SU-DHL-6 (cell line): ENCODE measurements at regions not wholly inside any gene's neighbourhood (a gene's known extent, or its start where the extent isn't known, plus 50 kb on each side); places are given as distances from the start of the nearest gene placed in this dataset.

Experiments
- H2AFZ ChIP-seq: fragments of 200-600 bp; sonication (generic); 2 replicates; pipeline ENCODE4 v1.6.1; 2014; ENCODE audit warnings: low read depth, mild to moderate bottlenecking, moderate library complexity, mixed read lengths, antibody characterized with exemption, low read length; ENCODE audit not compliant: severe bottlenecking
- H3F3A ChIP-seq: fragments of 200-600 bp; shearing (Covaris generic); 2 replicates; pipeline ENCODE4 v1.6.0; 2016; ENCODE audit warnings: antibody characterized with exemption, mild to moderate bottlenecking; ENCODE audit not compliant: insufficient read depth
- H3K27ac ChIP-seq: fragments of 200-600 bp; sonication (generic); 2 replicates; pipeline ENCODE4 v1.5.1; 2016; ENCODE audit warnings: low read depth, mild to moderate bottlenecking, low read length, moderate library complexity, mixed read lengths
- H3K27me3 ChIP-seq: fragments of 200-600 bp; sonication (generic), shearing (Covaris generic); 2 replicates; pipeline ENCODE4 v1.6.0; 2014; ENCODE audit warnings: mild to moderate bottlenecking, low read length
- H3K36me3 ChIP-seq: fragments of 200-600 bp; sonication (generic); 2 replicates; pipeline ENCODE4 v1.6.1; 2014; ENCODE audit warnings: mild to moderate bottlenecking, low read length, mixed read lengths
- H3K4me2 ChIP-seq: fragments of 300-600, 200-600 bp; shearing (Covaris generic), sonication (generic); 2 replicates; pipeline ENCODE4 v1.6.0; 2014; ENCODE audit warnings: low read length, low read depth, mild to moderate bottlenecking; ENCODE audit not compliant: poor library complexity, severe bottlenecking
- H3K4me3 ChIP-seq: fragments of 200-600 bp; sonication (generic); 2 replicates; pipeline ENCODE4 v1.5.1; 2014; ENCODE audit warnings: antibody characterized with exemption, low read length, mild to moderate bottlenecking, mixed read lengths; ENCODE audit not compliant: insufficient read depth, poor library complexity, severe bottlenecking
- H3K79me2 ChIP-seq: fragments of 200-600 bp; sonication (generic); 2 replicates; pipeline ENCODE4 v1.6.1; 2014; ENCODE audit warnings: mild to moderate bottlenecking, low read length, moderate library complexity; ENCODE audit not compliant: insufficient read depth
- H3K9ac ChIP-seq: fragments of 200-600 bp; sonication (generic); 2 replicates; pipeline ENCODE4 v1.7.0; 2014; ENCODE audit warnings: mild to moderate bottlenecking, low read length
- H3K9me2 ChIP-seq: fragments of 200-600 bp; sonication (generic); replicated peaks from 2 replicates; pipeline ENCODE4 v1.6.1; 2014; ENCODE audit warnings: low read length; ENCODE audit not compliant: insufficient read depth
- H3K9me3 ChIP-seq: fragments of 200-600 bp; sonication (generic); 2 replicates; pipeline ENCODE4 v1.6.1; 2014; ENCODE audit warnings: low read length, mixed read lengths; ENCODE audit not compliant: insufficient read depth
- H4K20me1 ChIP-seq: fragments of 200-600 bp; sonication (generic); 2 replicates; pipeline ENCODE4 v1.6.1; 2014; ENCODE audit warnings: low read depth, mild to moderate bottlenecking, antibody characterized with exemption, low read length, moderate library complexity, mixed read lengths
- EZH2phosphoT487 ChIP-seq: fragments of 200-600 bp; sonication (generic), shearing (Covaris generic); conservative IDR thresholded peaks from 2 replicates; pipeline ENCODE4 v1.6.1; 2018; ENCODE audit warnings: mild to moderate bottlenecking, antibody characterized with exemption, low read length, moderate library complexity, mixed read lengths
- TF ChIP-seq, protein P1 (sequence below): fragments of 200-600 bp; sonication (generic); IDR thresholded peaks from one replicate; pipeline ENCODE4 v1.5.1; 2017; ENCODE audit warnings: antibody characterized with exemption, mild to moderate bottlenecking, low read length, moderate library complexity; ENCODE audit not compliant: insufficient read depth, poor library complexity, severe bottlenecking

- TF ChIP-seq, protein P1, sequence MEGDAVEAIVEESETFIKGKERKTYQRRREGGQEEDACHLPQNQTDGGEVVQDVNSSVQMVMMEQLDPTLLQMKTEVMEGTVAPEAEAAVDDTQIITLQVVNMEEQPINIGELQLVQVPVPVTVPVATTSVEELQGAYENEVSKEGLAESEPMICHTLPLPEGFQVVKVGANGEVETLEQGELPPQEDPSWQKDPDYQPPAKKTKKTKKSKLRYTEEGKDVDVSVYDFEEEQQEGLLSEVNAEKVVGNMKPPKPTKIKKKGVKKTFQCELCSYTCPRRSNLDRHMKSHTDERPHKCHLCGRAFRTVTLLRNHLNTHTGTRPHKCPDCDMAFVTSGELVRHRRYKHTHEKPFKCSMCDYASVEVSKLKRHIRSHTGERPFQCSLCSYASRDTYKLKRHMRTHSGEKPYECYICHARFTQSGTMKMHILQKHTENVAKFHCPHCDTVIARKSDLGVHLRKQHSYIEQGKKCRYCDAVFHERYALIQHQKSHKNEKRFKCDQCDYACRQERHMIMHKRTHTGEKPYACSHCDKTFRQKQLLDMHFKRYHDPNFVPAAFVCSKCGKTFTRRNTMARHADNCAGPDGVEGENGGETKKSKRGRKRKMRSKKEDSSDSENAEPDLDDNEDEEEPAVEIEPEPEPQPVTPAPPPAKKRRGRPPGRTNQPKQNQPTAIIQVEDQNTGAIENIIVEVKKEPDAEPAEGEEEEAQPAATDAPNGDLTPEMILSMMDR = no peak
- TF ChIP-seq EZH2phosphoT487 = no peak
- no peak overlapping the region for H3K9ac ChIP-seq
- no peak overlapping the region for H3K4me2 ChIP-seq
- no peak overlapping the region for H2AFZ ChIP-seq
- no peak overlapping the region for H3K27ac ChIP-seq
- no peaks in the 10 kb centered on the region for H3K36me3 ChIP-seq
- no peaks in the 10 kb centered on the region for H3K9me2 ChIP-seq
- H3K4me3 ChIP-seq = no peak overlapping the region
- no peaks in the 10 kb centered on the region for H3F3A ChIP-seq
- no peaks in the 10 kb centered on the region for H4K20me1 ChIP-seq
- H3K27me3 ChIP-seq = no peaks in the 10 kb centered on the region
- no peaks in the 10 kb centered on the region for H3K9me3 ChIP-seq
- H3K79me2 ChIP-seq = no peaks in the 10 kb centered on the region
Measured at GRCh38 chr11:92050305-92050704, 174.3 kb upstream of the FAT3 start.

DNA sequence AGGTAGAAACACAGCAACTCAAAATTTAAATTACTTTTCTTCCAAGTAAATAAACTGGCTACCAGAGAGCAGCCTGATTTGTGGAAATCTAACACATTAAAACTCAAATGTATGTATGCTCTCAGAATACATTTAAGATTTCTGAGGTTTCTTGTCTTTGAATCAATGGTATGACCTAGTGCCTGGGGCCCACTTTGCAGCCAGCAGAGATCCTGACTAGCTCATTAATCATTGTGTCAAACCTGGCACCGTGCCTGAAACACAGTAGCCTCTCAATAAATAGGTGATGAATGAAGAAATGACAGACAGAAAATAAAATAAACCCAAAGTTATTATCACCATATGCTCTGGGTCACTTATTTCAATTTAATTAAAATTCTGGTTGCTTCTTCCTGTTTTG lies 176.2 kb upstream of the FAT3 start:
- no peaks in the 10 kb centered on the region for H3F3A ChIP-seq
- no peak overlapping the region for H3K27ac ChIP-seq
- no peaks in the 10 kb centered on the region for H4K20me1 ChIP-seq
- no peaks in the 10 kb centered on the region for H3K27me3 ChIP-seq
- H3K4me3 ChIP-seq = no peak overlapping the region
- no peak overlapping the region for H3K9ac ChIP-seq
- H2AFZ ChIP-seq = no peak overlapping the region
- H3K79me2 ChIP-seq = no peaks in the 10 kb centered on the region
- H3K4me2 ChIP-seq = no peak overlapping the region
- H3K9me3 ChIP-seq = no peaks in the 10 kb centered on the region
- no peaks in the 10 kb centered on the region for H3K9me2 ChIP-seq
- H3K36me3 ChIP-seq = no peaks in the 10 kb centered on the region
- no peak for TF ChIP-seq EZH2phosphoT487
- TF ChIP-seq, protein P1 = no peak

GRCh38 chr11:92046103-92046502 lies 178.5 kb upstream of the FAT3 start:
- Histone ChIP-seq H3K36me3 (no peaks in the 10 kb centered on the region), H3K9me2 (no peaks in the 10 kb centered on the region), H3K9me3 (no peaks in the 10 kb centered on the region), H3K9ac (no peak overlapping the region), H3K79me2 (no peaks in the 10 kb centered on the region), H3F3A (no peaks in the 10 kb centered on the region), H3K27me3 (no peaks in the 10 kb centered on the region), H3K27ac (no peak overlapping the region), H3K4me2 (no peak overlapping the region), H4K20me1 (no peaks in the 10 kb centered on the region), H3K4me3 (no peak overlapping the region), H2AFZ (no peak overlapping the region)
- TF ChIP-seq, protein P1 = no peak
- TF ChIP-seq EZH2phosphoT487 = no peak
